ENCODE measurements at regions not wholly inside any gene's neighbourhood (a gene's known extent, or its start where the extent isn't known, plus 50 kb on each side); places are given as distances from the start of the nearest gene placed in this dataset.

DNA sequence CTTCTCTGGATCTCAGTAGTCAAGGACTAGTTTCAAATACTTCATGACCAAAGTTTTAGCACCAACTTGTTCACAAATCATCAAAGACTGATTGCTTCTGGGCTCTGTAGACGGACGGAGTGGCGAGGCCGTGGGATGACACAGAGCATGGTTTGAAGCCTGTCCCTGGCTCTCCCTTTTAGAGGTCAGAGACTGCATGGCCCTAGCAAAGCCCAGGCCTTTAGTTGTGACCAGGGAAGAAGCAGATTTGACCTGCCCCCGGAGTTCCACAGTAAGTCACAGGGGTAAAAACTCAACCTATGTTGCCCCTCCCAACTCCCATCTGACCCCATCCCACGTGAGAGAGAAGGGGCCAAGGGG is 90.4 kb downstream of the SYNE3 start:
- H3K9me3 ChIP-seq: no peaks in the 10 kb centered on the region
- H3K4me3 ChIP-seq: no peak overlapping the region
- DNase-seq (no peak), ATAC-seq (no peak)
- 88 to 97% (median 94%) methylated on average over 6 of the region's 6 CpGs for WGBS, 4 donors
- H3K27ac ChIP-seq: no peak overlapping the region
- peaks cover 0 to 52% (median 11%) of the 10 kb centered on the region in 9 donors for H3K36me3 ChIP-seq
- H3K27me3 ChIP-seq: no peaks in the 10 kb centered on the region
- no peak for TF ChIP-seq POLR2A (IDR thresholded peaks at IDR 0.05)
- TF ChIP-seq, protein P1, sequence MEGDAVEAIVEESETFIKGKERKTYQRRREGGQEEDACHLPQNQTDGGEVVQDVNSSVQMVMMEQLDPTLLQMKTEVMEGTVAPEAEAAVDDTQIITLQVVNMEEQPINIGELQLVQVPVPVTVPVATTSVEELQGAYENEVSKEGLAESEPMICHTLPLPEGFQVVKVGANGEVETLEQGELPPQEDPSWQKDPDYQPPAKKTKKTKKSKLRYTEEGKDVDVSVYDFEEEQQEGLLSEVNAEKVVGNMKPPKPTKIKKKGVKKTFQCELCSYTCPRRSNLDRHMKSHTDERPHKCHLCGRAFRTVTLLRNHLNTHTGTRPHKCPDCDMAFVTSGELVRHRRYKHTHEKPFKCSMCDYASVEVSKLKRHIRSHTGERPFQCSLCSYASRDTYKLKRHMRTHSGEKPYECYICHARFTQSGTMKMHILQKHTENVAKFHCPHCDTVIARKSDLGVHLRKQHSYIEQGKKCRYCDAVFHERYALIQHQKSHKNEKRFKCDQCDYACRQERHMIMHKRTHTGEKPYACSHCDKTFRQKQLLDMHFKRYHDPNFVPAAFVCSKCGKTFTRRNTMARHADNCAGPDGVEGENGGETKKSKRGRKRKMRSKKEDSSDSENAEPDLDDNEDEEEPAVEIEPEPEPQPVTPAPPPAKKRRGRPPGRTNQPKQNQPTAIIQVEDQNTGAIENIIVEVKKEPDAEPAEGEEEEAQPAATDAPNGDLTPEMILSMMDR (IDR thresholded peaks at IDR 0.05): no peak
- H3K4me1 ChIP-seq: peaks cover 0 to 5% (median 0%) of the 10 kb centered on the region in 12 donors
- intact Hi-C loops (cut with DNase I): loop anchor here in 4 of 10 donors (5.0 to 10.0 kb wide), 4 partner anchors 104 to 569 kb away; partner anchors contain the start of gene CLMN (in 1 of the 4)

- no peak for TF ChIP-seq POLR2A (IDR thresholded peaks at IDR 0.05)
- TF ChIP-seq, protein P1 (IDR thresholded peaks at IDR 0.05): no peak
- no peak overlapping the region for H3K27ac ChIP-seq
- WGBS, 4 donors: 92 to 95% (median 93%) methylated on average over 9 of the region's 9 CpGs
- ATAC-seq (no peak), DNase-seq (no peak)
- H3K27me3 ChIP-seq: no peaks in the 10 kb centered on the region
- peaks cover 0 to 5% (median 0%) of the 10 kb centered on the region in 12 donors for H3K4me1 ChIP-seq
- intact Hi-C loops (cut with DNase I): loop anchor here in 4 of 10 donors (5.0 to 10.0 kb wide), 4 partner anchors 103 to 569 kb away; partner anchors contain the start of gene CLMN (in 1 of the 4)
- peaks cover 0 to 50% (median 15%) of the 10 kb centered on the region in 9 donors for H3K36me3 ChIP-seq
- no peak overlapping the region for H3K4me3 ChIP-seq
- no peaks in the 10 kb centered on the region for H3K9me3 ChIP-seq
Observed at GRCh38 chr14:95425369-95426115, 90.9 kb downstream of the SYNE3 start.

GRCh38 chr14:95424529-95424928 is 91.9 kb downstream of the SYNE3 start:
- Histone ChIP-seq H3K27ac (no peak overlapping the region), H3K4me3 (no peak overlapping the region), H3K27me3 (no peaks in the 10 kb centered on the region), H3K4me1 (peaks cover 0 to 5% (median 0%) of the 10 kb centered on the region in 12 donors), H3K9me3 (no peaks in the 10 kb centered on the region), H3K36me3 (peaks cover 0 to 51% (median 17%) of the 10 kb centered on the region in 9 donors)
- TF ChIP-seq, protein P1 (IDR thresholded peaks at IDR 0.05): no peak
- 76 to 84% (median 78%) methylated on average over 5 of the region's 5 CpGs for WGBS, 4 donors
- intact Hi-C loops (cut with DNase I): loop anchor here in 3 of 10 donors (5.0 to 10.0 kb wide), 3 partner anchors 110 to 570 kb away; partner anchors contain the start of gene CLMN (in 1 of the 3)
- DNase-seq: no peak
- peak in 3 of 4 donors; percentile 44 to 70 (median 45) for ATAC-seq

DNA sequence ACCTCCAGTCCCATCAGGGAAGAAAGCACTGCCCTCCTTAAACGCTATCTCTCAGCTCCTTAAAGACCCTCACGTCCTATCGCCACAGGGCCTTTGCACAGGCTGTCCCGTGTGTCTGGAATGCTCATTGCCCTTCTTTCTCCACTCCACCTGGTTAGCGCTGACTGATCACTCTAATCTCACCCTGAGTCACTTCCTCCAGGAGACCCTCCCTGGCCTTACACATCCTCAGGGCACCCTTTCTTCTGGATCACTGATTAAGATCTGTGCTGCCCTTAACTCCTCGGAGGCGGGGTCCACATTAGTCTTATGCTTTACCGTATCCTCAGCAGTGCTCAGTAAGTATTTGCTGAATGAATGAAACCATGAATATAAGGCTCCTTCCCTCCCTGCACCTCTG is 94.7 kb downstream of the SYNE3 start:
- ATAC-seq (no peak), DNase-seq (no peak)
- WGBS, 4 donors: 88 to 98% (median 95%) methylated on average over 8 of the region's 8 CpGs
- no peaks in the 10 kb centered on the region for H3K9me3 ChIP-seq
- no peak overlapping the region for H3K4me3 ChIP-seq
- no peak overlapping the region for H3K27ac ChIP-seq
- H3K36me3 ChIP-seq: peaks cover 0 to 58% (median 22%) of the 10 kb centered on the region in 9 donors
- H3K27me3 ChIP-seq: no peaks in the 10 kb centered on the region
- TF ChIP-seq, protein P1 (IDR thresholded peaks at IDR 0.05): no peak
- no peak for TF ChIP-seq POLR2A (IDR thresholded peaks at IDR 0.05)
- no peaks in the 10 kb centered on the region for H3K4me1 ChIP-seq
- intact Hi-C loops (cut with DNase I): loop anchor here in 3 of 10 donors (5.0 to 10.0 kb wide), 3 partner anchors 107 to 573 kb away; partner anchors contain the start of gene CLMN (in 1 of the 3)
